GM21528 (cell line): ENCODE measurements at regions not wholly inside any gene's neighbourhood (a gene's known extent, or its start where the extent isn't known, plus 50 kb on each side); places are given as distances from the start of the nearest gene placed in this dataset.
"Not testable (repeated sequence)": the region's sequence is repeated elsewhere in the genome, so short reads cannot be mapped to it uniquely, and the experiment has no call there.

Experiments
- ATAC-seq: cut with Tn5 transposase; IDR thresholded peaks from one replicate; pipeline ENCODE4 v1.9.1; 2021; ENCODE audit warnings: mild to moderate bottlenecking, moderate library complexity; ENCODE audit not compliant: unreplicated experiment, low FRiP score

- no peak for ATAC-seq
These were observed 302.5 kb downstream of the BMPER start for GRCh38 chr7:34207810-34208209.

GRCh38 chr7:34208878-34209621 lies 303.7 kb downstream of the BMPER start:
- no peak for ATAC-seq

- ATAC-seq = no peak
These were observed 305.7 kb downstream of the BMPER start for GRCh38 chr7:34211018-34211417.

- no peak for ATAC-seq
These were observed 312.6 kb downstream of the BMPER start for GRCh38 chr7:34217972-34218371.

GRCh38 chr7:34219153-34219718 lies 313.9 kb downstream of the BMPER start:
- ATAC-seq = no peak

- ATAC-seq = no peak
These were observed 315.3 kb downstream of the BMPER start for GRCh38 chr7:34220506-34221185.

- no peak for ATAC-seq
These were observed 317.0 kb downstream of the BMPER start for GRCh38 chr7:34222316-34222715.

- ATAC-seq = no peak
These were observed 317.4 kb downstream of the BMPER start for GRCh38 chr7:34222722-34223121.

- ATAC-seq = no peak
These were observed 318.9 kb downstream of the BMPER start for GRCh38 chr7:34224281-34224680.

- ATAC-seq = no peak
These were observed 319.9 kb downstream of the BMPER start for GRCh38 chr7:34225193-34225592.

GRCh38 chr7:34227525-34227924 lies 322.2 kb downstream of the BMPER start:
- no peak for ATAC-seq

- ATAC-seq = not testable (repeated sequence)
These were observed 329.8 kb downstream of the BMPER start for GRCh38 chr7:34235101-34235500.

- ATAC-seq = no peak
These were observed 330.7 kb downstream of the BMPER start for GRCh38 chr7:34236057-34236456.

GRCh38 chr7:34236839-34237492 lies 331.6 kb downstream of the BMPER start:
- ATAC-seq = no peak

- ATAC-seq = no peak
These were observed 332.1 kb downstream of the BMPER start for GRCh38 chr7:34237493-34237849.

- no peak for ATAC-seq
These were observed 335.1 kb downstream of the BMPER start for GRCh38 chr7:34240417-34240816.

- no peak for ATAC-seq
These were observed 337.1 kb downstream of the BMPER start for GRCh38 chr7:34242391-34242790.

GRCh38 chr7:34245246-34245645 lies 339.9 kb downstream of the BMPER start:
- ATAC-seq = no peak

- ATAC-seq = no peak
These were observed 342.1 kb downstream of the BMPER start for GRCh38 chr7:34247468-34247867.

- ATAC-seq = no peak
These were observed 343.9 kb downstream of the BMPER start for GRCh38 chr7:34249192-34249591.

- no peak for ATAC-seq
These were observed 354.9 kb downstream of the BMPER start for GRCh38 chr7:34260279-34260678.
